GM12801 (cell line): ENCODE measurements at regions not wholly inside any gene's neighbourhood (a gene's known extent, or its start where the extent isn't known, plus 50 kb on each side); places are given as distances from the start of the nearest gene placed in this dataset.

Experiments
- TF ChIP-seq, protein P1 (sequence below): IDR thresholded peaks from one replicate; pipeline ENCODE4 v1.5.1; 2011; ENCODE audit warnings: control low read depth; ENCODE audit not compliant: insufficient read length; ENCODE audit errors: extremely low read depth

GRCh38 chr4:124066595-124066994, 645.9 kb downstream of the ANKRD50 start:
- TF ChIP-seq, protein P1, sequence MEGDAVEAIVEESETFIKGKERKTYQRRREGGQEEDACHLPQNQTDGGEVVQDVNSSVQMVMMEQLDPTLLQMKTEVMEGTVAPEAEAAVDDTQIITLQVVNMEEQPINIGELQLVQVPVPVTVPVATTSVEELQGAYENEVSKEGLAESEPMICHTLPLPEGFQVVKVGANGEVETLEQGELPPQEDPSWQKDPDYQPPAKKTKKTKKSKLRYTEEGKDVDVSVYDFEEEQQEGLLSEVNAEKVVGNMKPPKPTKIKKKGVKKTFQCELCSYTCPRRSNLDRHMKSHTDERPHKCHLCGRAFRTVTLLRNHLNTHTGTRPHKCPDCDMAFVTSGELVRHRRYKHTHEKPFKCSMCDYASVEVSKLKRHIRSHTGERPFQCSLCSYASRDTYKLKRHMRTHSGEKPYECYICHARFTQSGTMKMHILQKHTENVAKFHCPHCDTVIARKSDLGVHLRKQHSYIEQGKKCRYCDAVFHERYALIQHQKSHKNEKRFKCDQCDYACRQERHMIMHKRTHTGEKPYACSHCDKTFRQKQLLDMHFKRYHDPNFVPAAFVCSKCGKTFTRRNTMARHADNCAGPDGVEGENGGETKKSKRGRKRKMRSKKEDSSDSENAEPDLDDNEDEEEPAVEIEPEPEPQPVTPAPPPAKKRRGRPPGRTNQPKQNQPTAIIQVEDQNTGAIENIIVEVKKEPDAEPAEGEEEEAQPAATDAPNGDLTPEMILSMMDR = no peak

GRCh38 chr4:124067046-124067445, 645.5 kb downstream of the ANKRD50 start:
- TF ChIP-seq, protein P1 = no peak

DNA sequence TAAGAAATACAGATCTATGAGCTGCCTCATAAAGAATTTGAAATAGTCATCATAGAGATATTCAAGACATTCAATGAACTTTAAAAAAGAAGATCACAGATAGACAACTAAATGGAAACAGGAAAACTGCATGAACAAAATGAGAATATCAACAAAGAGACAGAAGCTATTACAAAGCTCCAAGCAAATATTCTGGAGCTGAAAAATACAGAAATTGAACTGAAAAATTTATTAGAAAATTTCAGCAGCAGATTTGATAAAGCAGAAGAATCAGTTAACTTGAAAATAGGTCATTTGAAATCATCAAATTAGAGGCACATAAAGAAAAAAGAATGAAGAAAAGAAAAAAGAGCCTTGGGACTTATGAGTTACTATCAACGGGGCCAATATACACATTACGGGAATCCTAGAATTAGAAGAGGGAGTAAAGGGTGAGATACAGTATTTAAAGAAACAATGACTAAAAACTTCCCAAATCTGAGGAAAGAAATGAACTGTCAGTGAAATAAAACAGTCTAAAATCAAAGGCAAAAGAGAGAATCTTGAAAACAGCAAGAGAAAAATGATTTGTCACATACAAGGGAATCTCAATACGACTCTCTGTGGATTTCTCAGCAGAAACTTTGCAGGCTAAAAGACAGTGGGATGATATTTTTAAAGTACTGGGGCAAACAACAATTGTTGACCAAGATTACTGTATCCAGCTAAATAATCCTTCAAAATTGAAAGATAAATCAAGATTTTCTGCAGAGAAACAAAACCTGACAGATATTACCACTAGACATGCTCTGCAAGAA, 641.6 kb downstream of the ANKRD50 start:
- TF ChIP-seq, protein P1 = no peak

DNA sequence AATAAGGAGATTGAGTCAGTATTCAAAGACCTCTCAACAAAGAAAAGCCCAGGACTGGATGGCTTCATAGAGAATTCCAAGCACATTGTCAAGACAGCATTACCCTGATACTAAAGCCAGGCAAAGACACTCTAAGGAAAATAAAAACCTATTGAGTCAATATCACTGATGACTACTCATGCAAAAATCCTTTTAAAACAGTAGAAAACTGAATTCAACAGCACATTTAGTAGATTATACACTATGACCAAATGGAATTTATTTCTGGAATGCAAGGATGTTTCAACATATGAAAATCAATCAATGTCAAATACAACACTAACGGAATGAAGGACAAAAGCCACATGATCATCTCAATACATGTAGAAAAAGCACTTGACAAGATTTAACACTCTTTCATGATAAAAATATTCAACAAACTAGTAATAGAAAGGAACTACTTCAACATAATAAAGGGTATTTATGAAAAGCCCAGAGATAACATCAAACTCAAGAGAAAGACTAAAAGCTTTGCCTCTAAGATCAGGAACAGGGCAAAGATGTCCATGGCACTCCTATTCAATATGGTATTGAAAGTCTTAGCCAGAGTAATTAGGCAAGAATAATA, 633.3 kb downstream of the ANKRD50 start:
- TF ChIP-seq, protein P1 = no peak

DNA sequence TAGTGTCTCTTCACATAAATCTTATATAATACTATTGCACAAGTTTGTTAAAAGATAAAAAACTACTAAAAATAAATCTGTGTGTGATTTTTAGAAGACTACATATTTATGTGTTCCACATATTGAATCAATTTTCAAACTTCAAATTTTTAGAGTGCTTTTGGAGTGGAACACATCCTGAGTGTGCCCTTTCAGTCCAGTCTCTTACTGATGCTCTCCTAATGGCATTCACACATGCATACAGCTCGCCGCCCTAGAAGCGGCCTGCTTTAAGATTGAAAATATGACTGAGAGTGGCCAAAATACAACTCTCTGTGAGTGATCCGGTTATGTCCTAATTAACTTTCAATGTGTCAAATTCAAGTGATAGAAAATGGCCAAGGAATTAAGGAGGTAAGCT, 628.8 kb downstream of the ANKRD50 start:
- TF ChIP-seq, protein P1 = no peak

- TF ChIP-seq, protein P1 = no peak
These were observed 626.9 kb downstream of the ANKRD50 start for GRCh38 chr4:124085561-124086180.

DNA sequence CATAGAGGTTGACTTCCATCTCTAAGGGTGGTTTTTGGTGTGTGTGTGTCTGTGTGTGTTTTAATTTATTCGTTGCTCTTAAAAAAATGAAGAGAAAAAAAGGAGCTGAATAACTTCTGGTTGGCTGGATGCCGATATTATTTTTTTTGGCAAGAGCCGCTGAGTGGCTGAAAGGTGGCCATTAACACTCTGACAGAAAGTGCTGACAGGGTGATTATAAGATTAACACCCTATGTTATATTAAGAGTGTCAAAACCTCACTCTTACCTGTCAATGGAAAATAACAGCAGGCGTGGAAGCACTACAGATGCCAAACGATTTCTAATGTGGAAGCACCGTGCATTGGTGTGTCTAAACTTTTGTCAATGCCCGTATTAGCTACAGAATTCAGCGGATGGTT, 622.5 kb downstream of the ANKRD50 start:
- TF ChIP-seq, protein P1 = no peak
